SK-N-SH treated with all-trans-retinoic acid at 6 μM for 48 hours (cell line): ENCODE measurements at regions not wholly inside any gene's neighbourhood (a gene's known extent, or its start where the extent isn't known, plus 50 kb on each side); places are given as distances from the start of the nearest gene placed in this dataset.

Source experiments
- ATAC-seq: fragments of 200-7000 bp; cut with Tn5 transposase; 3 replicates; pipeline ENCODE4 v1.9.1; 2020; ENCODE audit warnings: mild to moderate bottlenecking, moderate library complexity
- ARNTL ChIP-seq: fragments of 450-650 bp; formaldehyde crosslinking; IDR thresholded peaks from 2 replicates; pipeline ENCODE4 v1.5.0; 2020; ENCODE audit warnings: low read depth, mild to moderate bottlenecking, moderate library complexity, borderline replicate concordance
- BACH2 ChIP-seq: fragments of 250-450 bp; sonication (Bioruptor Pico); IDR thresholded peaks from 2 replicates; pipeline ENCODE4 v1.9.0; 2021; ENCODE audit warnings: mild to moderate bottlenecking, borderline replicate concordance
- CSDC2 ChIP-seq: fragments of 250-450 bp; sonication (Bioruptor Pico); IDR thresholded peaks from 2 replicates; pipeline ENCODE4 v1.5.0; 2020; ENCODE audit warnings: mild to moderate bottlenecking, moderate library complexity
- ESRRG ChIP-seq: fragments of 250-450 bp; sonication (Bioruptor Pico); IDR thresholded peaks from 2 replicates; pipeline ENCODE4 v1.6.1; 2021; ENCODE audit warnings: mild to moderate bottlenecking
- GLIS3 ChIP-seq: fragments of 250-450 bp; sonication (Bioruptor Pico); IDR thresholded peaks from 2 replicates; pipeline ENCODE4 v1.5.0; 2020; ENCODE audit warnings: mild to moderate bottlenecking, moderate library complexity
- ISL1 ChIP-seq: fragments of 250-450 bp; sonication (Bioruptor Pico); IDR thresholded peaks from 2 replicates; pipeline ENCODE4 v2.1.2; 2022; ENCODE audit warnings: mild to moderate bottlenecking, moderate library complexity
- PPARA ChIP-seq: fragments of 250-450 bp; sonication (Bioruptor Pico); IDR thresholded peaks from 2 replicates; pipeline ENCODE4 v1.5.0; 2020; ENCODE audit warnings: mild to moderate bottlenecking, borderline replicate concordance
- RARB ChIP-seq: fragments of 250-450 bp; sonication (Bioruptor Pico); IDR thresholded peaks from 2 replicates; pipeline ENCODE4 v1.8.0; 2021; ENCODE audit warnings: mild to moderate bottlenecking, moderate library complexity
- SNAI2 ChIP-seq: fragments of 250-450 bp; sonication (Bioruptor Pico); IDR thresholded peaks from 2 replicates; pipeline ENCODE4 v1.5.0; 2020; ENCODE audit warnings: mild to moderate bottlenecking, moderate library complexity
- TCF4 ChIP-seq: fragments of 250-450 bp; sonication (Bioruptor Pico); IDR thresholded peaks from 2 replicates; pipeline ENCODE4 v1.8.0; 2021; ENCODE audit warnings: mild to moderate bottlenecking, moderate library complexity, borderline replicate concordance
- TOX ChIP-seq: fragments of 250-450 bp; sonication (Bioruptor Pico); IDR thresholded peaks from 2 replicates; pipeline ENCODE4 v1.8.0; 2021; ENCODE audit warnings: mild to moderate bottlenecking, moderate library complexity, borderline replicate concordance
- ZC3H10 ChIP-seq: fragments of 250-450 bp; sonication (Bioruptor Pico); IDR thresholded peaks from 2 replicates; pipeline ENCODE4 v1.5.1; 2021; ENCODE audit warnings: mild to moderate bottlenecking, moderate library complexity
- ZFP3 ChIP-seq: fragments of 250-450 bp; sonication (Bioruptor Pico); IDR thresholded peaks from 2 replicates; pipeline ENCODE4 v1.5.0; 2020; ENCODE audit warnings: mild to moderate bottlenecking, moderate library complexity
- ZFP30 ChIP-seq: fragments of 450-650 bp; formaldehyde crosslinking; IDR thresholded peaks from 2 replicates; pipeline ENCODE4 v1.5.0; 2022; ENCODE audit warnings: mild to moderate bottlenecking, moderate library complexity
- ZNF565 ChIP-seq: fragments of 450-650 bp; formaldehyde crosslinking; conservative IDR thresholded peaks from 2 replicates; pipeline ENCODE4 v1.5.0; 2020; ENCODE audit warnings: low read depth, mild to moderate bottlenecking, moderate library complexity
- TF ChIP-seq, protein P1 (sequence below): fragments of 250-450 bp; sonication (Bioruptor Pico); IDR thresholded peaks from 2 replicates; pipeline ENCODE4 v1.5.1; 2020; ENCODE audit warnings: low read depth, mild to moderate bottlenecking, moderate library complexity
- TF ChIP-seq, protein P2 (sequence below): fragments of 250-450 bp; sonication (Bioruptor Pico); IDR thresholded peaks from 2 replicates; pipeline ENCODE4 v1.5.1; 2021; ENCODE audit warnings: mild to moderate bottlenecking, moderate library complexity
- TF ChIP-seq, protein P3 (sequence below): fragments of 250-450 bp; sonication (Bioruptor Pico); IDR thresholded peaks from 2 replicates; pipeline ENCODE4 v1.5.0; 2020; ENCODE audit warnings: mild to moderate bottlenecking, moderate library complexity
- TF ChIP-seq, protein P4 (sequence below): fragments of 250-450 bp; sonication (Bioruptor Pico); IDR thresholded peaks from 2 replicates; pipeline ENCODE4 v1.8.0; 2021; ENCODE audit warnings: low read depth, mild to moderate bottlenecking, moderate library complexity, borderline replicate concordance

DNA sequence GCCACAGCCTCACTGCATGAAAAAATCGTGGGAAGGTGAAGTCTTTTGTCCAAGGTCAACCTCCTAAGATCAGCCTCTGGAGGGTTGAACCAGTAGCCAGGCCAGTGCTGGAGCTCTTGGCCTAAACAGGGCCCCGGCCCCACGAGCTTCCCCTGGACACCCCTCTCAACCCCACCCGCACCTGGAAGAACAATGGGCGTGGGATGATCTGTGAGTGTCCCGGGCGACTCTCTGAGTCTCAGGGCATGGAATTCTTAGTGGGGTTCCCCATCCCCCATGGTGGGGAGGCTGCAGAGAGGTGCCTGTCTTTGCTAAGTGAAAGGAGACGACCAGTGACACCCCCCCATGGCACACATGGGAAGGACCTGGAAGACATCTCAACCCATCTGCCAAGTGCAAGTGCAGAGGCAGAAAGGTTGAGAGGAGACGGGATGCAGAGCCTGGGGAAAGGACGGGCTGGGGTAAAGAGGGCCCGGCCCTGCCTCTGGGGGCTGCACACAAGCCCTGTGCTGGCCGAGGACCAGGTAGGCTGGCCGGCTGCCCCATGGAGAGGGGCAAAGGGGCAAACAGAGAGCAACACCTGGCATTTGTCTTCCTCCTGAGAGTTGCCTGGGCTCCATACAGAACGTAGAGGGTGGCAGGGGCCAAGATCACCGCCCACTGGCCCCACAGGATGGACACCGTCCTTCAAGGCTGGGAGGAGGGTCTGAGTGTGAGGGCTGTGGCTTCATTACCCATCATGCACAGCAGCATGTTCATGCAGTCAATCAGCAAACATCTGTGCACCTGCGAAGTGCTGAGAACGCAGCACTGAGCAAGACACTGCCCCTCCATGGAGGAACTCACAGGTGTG is 163.0 kb upstream of the PPP2R2D start:
- ATAC-seq, result no peak
- TF ChIP-seq, protein P1, sequence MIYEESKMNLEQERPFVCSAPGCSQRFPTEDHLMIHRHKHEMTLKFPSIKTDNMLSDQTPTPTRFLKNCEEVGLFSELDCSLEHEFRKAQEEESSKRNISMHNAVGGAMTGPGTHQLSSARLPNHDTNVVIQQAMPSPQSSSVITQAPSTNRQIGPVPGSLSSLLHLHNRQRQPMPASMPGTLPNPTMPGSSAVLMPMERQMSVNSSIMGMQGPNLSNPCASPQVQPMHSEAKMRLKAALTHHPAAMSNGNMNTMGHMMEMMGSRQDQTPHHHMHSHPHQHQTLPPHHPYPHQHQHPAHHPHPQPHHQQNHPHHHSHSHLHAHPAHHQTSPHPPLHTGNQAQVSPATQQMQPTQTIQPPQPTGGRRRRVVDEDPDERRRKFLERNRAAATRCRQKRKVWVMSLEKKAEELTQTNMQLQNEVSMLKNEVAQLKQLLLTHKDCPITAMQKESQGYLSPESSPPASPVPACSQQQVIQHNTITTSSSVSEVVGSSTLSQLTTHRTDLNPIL, result no peak
- no peak for TF ChIP-seq ZNF565

DNA sequence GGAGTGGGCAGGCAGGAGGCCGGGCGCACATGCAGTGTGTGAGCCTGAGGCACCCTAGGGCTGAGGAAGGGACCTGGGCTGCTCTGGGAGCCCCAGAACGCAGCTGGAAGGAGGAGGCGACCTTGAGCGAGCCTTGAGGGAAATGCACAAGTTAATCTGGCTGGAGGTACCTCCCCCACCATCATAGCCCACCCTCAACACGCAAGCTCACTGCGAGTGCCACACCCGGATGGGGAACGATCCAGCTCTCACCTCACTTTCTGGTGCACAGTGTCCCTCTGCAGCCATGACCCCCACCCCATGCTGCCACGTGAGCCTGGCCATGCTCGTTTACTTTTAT is 162.4 kb upstream of the PPP2R2D start:
- TF ChIP-seq ESRRG (CRISPR knock-in tag) (no peak), ISL1 (no peak), GLIS3 (CRISPR knock-in tag) (no peak)
- TF ChIP-seq, protein P2, sequence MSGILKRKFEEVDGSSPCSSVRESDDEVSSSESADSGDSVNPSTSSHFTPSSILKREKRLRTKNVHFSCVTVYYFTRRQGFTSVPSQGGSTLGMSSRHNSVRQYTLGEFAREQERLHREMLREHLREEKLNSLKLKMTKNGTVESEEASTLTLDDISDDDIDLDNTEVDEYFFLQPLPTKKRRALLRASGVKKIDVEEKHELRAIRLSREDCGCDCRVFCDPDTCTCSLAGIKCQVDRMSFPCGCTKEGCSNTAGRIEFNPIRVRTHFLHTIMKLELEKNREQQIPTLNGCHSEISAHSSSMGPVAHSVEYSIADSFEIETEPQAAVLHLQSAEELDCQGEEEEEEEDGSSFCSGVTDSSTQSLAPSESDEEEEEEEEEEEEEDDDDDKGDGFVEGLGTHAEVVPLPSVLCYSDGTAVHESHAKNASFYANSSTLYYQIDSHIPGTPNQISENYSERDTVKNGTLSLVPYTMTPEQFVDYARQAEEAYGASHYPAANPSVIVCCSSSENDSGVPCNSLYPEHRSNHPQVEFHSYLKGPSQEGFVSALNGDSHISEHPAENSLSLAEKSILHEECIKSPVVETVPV (CRISPR knock-in tag), result no peak
- no peak for ATAC-seq

DNA sequence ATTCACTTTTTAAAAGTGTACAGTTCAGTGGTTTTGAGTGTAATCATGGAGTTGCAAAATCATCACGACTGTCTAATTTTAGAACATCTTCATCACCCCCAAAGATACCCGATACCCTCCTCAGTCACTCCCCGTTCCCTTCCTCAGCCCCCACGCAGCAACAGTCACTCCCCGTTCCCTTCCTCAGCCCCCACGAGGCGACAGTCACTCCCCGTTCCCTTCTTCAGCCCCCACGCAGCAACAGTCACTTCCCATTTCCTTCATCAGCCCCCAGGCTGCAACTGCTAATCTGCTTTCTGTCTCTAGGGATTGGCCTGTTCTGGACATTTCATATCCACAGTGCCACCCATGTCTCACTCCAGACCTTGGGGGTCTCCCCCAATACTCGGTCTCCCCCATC is 161.6 kb upstream of the PPP2R2D start:
- TF ChIP-seq CSDC2 (CRISPR knock-in tag) (no peak), ESRRG (CRISPR knock-in tag) (no peak), ZFP30 (CRISPR knock-in tag) (no peak), ISL1 (no peak), SNAI2 (CRISPR knock-in tag) (no peak), TOX (CRISPR knock-in tag) (no peak), GLIS3 (CRISPR knock-in tag) (no peak), PPARA (no peak), ZC3H10 (CRISPR knock-in tag) (no peak)
- TF ChIP-seq, protein P3, sequence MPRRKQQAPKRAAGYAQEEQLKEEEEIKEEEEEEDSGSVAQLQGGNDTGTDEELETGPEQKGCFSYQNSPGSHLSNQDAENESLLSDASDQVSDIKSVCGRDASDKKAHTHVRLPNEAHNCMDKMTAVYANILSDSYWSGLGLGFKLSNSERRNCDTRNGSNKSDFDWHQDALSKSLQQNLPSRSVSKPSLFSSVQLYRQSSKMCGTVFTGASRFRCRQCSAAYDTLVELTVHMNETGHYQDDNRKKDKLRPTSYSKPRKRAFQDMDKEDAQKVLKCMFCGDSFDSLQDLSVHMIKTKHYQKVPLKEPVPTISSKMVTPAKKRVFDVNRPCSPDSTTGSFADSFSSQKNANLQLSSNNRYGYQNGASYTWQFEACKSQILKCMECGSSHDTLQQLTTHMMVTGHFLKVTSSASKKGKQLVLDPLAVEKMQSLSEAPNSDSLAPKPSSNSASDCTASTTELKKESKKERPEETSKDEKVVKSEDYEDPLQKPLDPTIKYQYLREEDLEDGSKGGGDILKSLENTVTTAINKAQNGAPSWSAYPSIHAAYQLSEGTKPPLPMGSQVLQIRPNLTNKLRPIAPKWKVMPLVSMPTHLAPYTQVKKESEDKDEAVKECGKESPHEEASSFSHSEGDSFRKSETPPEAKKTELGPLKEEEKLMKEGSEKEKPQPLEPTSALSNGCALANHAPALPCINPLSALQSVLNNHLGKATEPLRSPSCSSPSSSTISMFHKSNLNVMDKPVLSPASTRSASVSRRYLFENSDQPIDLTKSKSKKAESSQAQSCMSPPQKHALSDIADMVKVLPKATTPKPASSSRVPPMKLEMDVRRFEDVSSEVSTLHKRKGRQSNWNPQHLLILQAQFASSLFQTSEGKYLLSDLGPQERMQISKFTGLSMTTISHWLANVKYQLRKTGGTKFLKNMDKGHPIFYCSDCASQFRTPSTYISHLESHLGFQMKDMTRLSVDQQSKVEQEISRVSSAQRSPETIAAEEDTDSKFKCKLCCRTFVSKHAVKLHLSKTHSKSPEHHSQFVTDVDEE (CRISPR knock-in tag), result no peak
- TF ChIP-seq, protein P4, sequence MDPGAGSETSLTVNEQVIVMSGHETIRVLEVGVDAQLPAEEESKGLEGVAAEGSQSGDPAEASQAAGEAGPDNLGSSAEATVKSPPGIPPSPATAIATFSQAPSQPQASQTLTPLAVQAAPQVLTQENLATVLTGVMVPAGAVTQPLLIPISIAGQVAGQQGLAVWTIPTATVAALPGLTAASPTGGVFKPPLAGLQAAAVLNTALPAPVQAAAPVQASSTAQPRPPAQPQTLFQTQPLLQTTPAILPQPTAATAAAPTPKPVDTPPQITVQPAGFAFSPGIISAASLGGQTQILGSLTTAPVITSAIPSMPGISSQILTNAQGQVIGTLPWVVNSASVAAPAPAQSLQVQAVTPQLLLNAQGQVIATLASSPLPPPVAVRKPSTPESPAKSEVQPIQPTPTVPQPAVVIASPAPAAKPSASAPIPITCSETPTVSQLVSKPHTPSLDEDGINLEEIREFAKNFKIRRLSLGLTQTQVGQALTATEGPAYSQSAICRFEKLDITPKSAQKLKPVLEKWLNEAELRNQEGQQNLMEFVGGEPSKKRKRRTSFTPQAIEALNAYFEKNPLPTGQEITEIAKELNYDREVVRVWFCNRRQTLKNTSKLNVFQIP (CRISPR knock-in tag), result no peak
- TF ChIP-seq, protein P2 (CRISPR knock-in tag), result no peak
- no peak for ATAC-seq

DNA sequence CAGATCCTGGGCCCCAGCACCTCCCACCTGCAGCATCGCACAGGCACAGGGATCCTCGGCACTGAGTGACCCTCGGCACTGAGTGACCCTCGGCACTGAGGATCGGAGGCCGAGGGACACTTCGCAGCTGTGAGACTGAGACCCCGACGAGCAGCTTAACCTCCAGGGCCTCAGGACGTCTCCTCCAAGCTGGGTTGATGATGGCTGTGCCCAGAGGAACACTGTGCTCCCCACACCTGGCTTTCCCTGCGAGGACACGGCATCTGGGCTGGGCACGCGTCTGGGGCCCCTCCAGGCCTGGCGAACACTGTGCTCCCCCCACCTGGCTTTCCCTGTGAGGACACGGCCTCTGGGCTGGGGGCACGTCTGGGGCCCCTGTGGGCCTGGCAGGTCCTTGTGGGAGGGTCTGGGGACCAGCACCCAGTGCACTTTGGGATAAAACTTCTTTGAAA is 158.3 kb upstream of the PPP2R2D start:
- ATAC-seq, result no peak
- no peak for TF ChIP-seq RARB (CRISPR knock-in tag)
- TF ChIP-seq ISL1, result no peak

DNA sequence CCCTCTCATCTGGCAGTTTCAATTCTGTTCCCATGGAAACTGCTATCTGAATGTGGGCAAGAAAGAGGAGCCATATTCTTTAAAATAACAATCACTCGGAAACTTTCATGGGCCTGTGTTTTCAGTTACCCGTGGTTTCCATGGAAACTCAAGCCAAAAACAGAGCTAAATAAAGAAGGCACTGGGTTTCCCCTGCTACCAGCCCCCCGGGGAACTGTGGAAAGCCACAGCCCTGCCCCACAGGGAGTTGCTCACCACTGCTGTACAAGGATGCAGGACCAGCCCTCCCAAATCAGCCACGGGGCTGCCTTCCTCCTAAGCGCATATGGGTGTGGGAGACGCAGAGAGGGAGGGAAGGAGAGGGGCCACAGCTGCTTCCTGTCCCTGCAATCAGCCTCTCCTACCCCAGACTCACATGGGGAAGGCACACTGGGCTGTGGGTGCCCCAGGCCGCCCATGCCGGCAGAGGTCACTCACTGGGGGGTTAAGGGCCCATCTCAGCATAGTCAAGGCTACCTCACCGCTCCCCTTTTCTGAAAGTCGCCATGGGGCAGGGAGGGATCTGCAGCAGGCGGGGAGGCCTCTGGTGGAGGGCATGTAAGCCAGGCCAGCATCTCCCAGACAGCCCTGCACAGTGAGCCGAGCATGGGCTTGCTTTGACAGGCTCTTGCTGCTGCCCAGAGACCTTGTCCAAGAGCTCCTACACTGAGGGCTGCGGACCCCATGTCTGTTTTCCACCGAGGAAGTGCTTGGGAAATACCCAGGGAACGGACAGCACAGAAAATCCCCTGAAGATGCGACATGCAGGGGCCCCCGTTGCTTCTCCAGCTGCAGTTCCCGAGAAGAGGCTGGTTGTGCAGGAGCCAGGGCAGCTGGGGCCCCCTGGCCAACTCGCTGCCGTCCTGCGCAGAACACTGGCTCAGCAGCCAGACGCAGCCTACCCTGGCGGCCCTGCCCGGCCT is 157.3 kb upstream of the PPP2R2D start:
- no peak for ATAC-seq
- TF ChIP-seq TOX (CRISPR knock-in tag), result no peak
- TF ChIP-seq SNAI2 (CRISPR knock-in tag), result no peak
- TF ChIP-seq ZFP30 (CRISPR knock-in tag), result no peak
- TF ChIP-seq ARNTL (CRISPR knock-in tag), result no peak
- TF ChIP-seq GLIS3 (CRISPR knock-in tag), result no peak
- no peak for TF ChIP-seq BACH2 (CRISPR knock-in tag)
- TF ChIP-seq, protein P4 (CRISPR knock-in tag), result no peak
- no peak for TF ChIP-seq ZNF565
- no peak for TF ChIP-seq RARB (CRISPR knock-in tag)
- TF ChIP-seq ZFP3, result no peak
- TF ChIP-seq, protein P2 (CRISPR knock-in tag), result no peak
- no peak for TF ChIP-seq TCF4 (CRISPR knock-in tag)
